SK-N-SH treated with all-trans-retinoic acid at 6 μM for 48 hours (cell line): ENCODE measurements at regions not wholly inside any gene's neighbourhood (a gene's known extent, or its start where the extent isn't known, plus 50 kb on each side); places are given as distances from the start of the nearest gene placed in this dataset.

Experiments used
- ZFP30 ChIP-seq: fragments of 450-650 bp; formaldehyde crosslinking; IDR thresholded peaks from 2 replicates; pipeline ENCODE4 v1.5.0; 2022; ENCODE audit warnings: mild to moderate bottlenecking, moderate library complexity
- ZNF70 ChIP-seq: fragments of 450-650 bp; formaldehyde crosslinking; IDR thresholded peaks from 2 replicates; pipeline ENCODE4 v1.5.0; 2020; ENCODE audit warnings: mild to moderate bottlenecking, moderate library complexity

DNA sequence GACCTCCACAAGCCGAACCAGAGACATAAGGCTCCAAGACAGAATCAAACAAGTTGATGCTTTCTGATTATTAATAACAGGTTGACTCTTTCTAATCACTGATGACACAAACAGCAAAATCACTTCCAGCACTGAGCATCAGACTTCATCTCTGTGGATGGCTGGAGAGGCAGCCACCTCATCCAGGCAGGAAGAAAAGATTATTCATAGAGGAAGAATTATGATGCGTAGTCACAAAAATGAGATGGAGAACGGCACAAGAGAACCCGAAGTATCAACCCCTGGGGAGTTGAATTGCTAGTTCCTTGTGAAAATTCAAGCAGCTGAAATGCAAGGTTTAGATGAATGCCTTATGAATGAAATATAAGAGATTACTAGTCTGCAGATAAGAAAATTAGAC is 49.9 kb upstream of the LMCD1 start:
- no peak for TF ChIP-seq ZNF70
- TF ChIP-seq ZFP30 = no peak
